Upper lobe of right lung (tissue), 1 donor: ENCODE measurements at regions not wholly inside any gene's neighbourhood (a gene's known extent, or its start where the extent isn't known, plus 50 kb on each side); places are given as distances from the start of the nearest gene placed in this dataset.

ENCODE experiments used
- ATAC-seq: fragments of 200-7000 bp; cut with Tn5 transposase; one replicate; pipeline ENCODE4 v1.9.1; 2020; ENCODE audit warnings: mild to moderate bottlenecking, moderate library complexity
- DNase-seq: peaks from one replicate; pipeline ENCODE4 v3.0.0-alpha.2; 2020
- H3K27ac ChIP-seq: fragments of 200-600 bp; one replicate; pipeline ENCODE4 v1.8.0; 2022
- H3K27me3 ChIP-seq: fragments of 200-600 bp; one replicate; pipeline ENCODE4 v1.8.0; 2022; ENCODE audit warnings: mild to moderate bottlenecking
- H3K36me3 ChIP-seq: fragments of 200-600 bp; one replicate; pipeline ENCODE4 v1.8.0; 2022
- H3K4me1 ChIP-seq: fragments of 200-600 bp; one replicate; pipeline ENCODE4 v1.8.0; 2022
- H3K4me3 ChIP-seq: fragments of 200-600 bp; one replicate; pipeline ENCODE4 v1.8.0; 2022; ENCODE audit warnings: mild to moderate bottlenecking
- H3K9me3 ChIP-seq: fragments of 200-600 bp; one replicate; pipeline ENCODE4 v1.8.0; 2022
- CTCF ChIP-seq: fragments of 200-600 bp; IDR thresholded peaks from one replicate; pipeline ENCODE4 v1.8.0; 2022; ENCODE audit warnings: antibody characterized with exemption
- intact Hi-C: fragments of 100-400 bp; cut with DNase I; formaldehyde crosslinking; loops from one replicate; pipeline ENCODE4 v1.11.0; 2022
- donor health status: DM: no; HTN: yes; CAD: no; lungs with severe emphysema.

- H3K4me3 ChIP-seq, result no peak overlapping the region
- H3K36me3 ChIP-seq, result no peaks in the 10 kb centered on the region
- intact Hi-C loops, result no loop called here
- H3K27ac ChIP-seq, result no peak overlapping the region
- no peaks in the 10 kb centered on the region for H3K9me3 ChIP-seq
- H3K27me3 ChIP-seq, result no peaks in the 10 kb centered on the region
- no peak for TF ChIP-seq CTCF
- no peaks in the 10 kb centered on the region for H3K4me1 ChIP-seq
- DNase-seq, result no peak
- no peak for ATAC-seq
Measured at GRCh38 chr1:209086486-209087192, 496.9 kb upstream of the CAMK1G start.

- Histone ChIP-seq H3K4me3 (no peak overlapping the region), H3K9me3 (no peaks in the 10 kb centered on the region), H3K27me3 (no peaks in the 10 kb centered on the region), H3K36me3 (no peaks in the 10 kb centered on the region), H3K27ac (no peak overlapping the region), H3K4me1 (no peaks in the 10 kb centered on the region)
- DNase-seq, result no peak
- intact Hi-C loops, result no loop called here
- ATAC-seq, result no peak
- TF ChIP-seq CTCF, result no peak
Measured at GRCh38 chr1:209094384-209094783, 489.1 kb upstream of the CAMK1G start.

- no peaks in the 10 kb centered on the region for H3K9me3 ChIP-seq
- intact Hi-C loops, result no loop called here
- TF ChIP-seq CTCF, result no peak
- H3K36me3 ChIP-seq, result no peaks in the 10 kb centered on the region
- no peak overlapping the region for H3K27ac ChIP-seq
- ATAC-seq (peak; percentile 53), DNase-seq (no peak)
- H3K4me1 ChIP-seq, result no peaks in the 10 kb centered on the region
- H3K27me3 ChIP-seq, result no peaks in the 10 kb centered on the region
- no peak overlapping the region for H3K4me3 ChIP-seq
Measured at GRCh38 chr1:209095627-209096595, 487.6 kb upstream of the CAMK1G start.

- Histone ChIP-seq H3K4me3 (no peak overlapping the region), H3K36me3 (no peaks in the 10 kb centered on the region), H3K4me1 (no peaks in the 10 kb centered on the region), H3K27me3 (no peaks in the 10 kb centered on the region), H3K9me3 (no peaks in the 10 kb centered on the region), H3K27ac (no peak overlapping the region)
- ATAC-seq (no peak), DNase-seq (no peak)
- no peak for TF ChIP-seq CTCF
- intact Hi-C loops, result no loop called here
Measured at GRCh38 chr1:209100460-209100859, 483.1 kb upstream of the CAMK1G start.

GRCh38 chr1:209101106-209101505 lies 482.4 kb upstream of the CAMK1G start:
- intact Hi-C loops, result no loop called here
- Histone ChIP-seq H3K4me3 (no peak overlapping the region), H3K27ac (no peak overlapping the region), H3K4me1 (no peaks in the 10 kb centered on the region), H3K36me3 (no peaks in the 10 kb centered on the region), H3K9me3 (no peaks in the 10 kb centered on the region), H3K27me3 (no peaks in the 10 kb centered on the region)
- ATAC-seq (no peak), DNase-seq (no peak)
- TF ChIP-seq CTCF, result no peak
